Amniotic stem cell (primary cell): ENCODE measurements at regions not wholly inside any gene's neighbourhood (a gene's known extent, or its start where the extent isn't known, plus 50 kb on each side); places are given as distances from the start of the nearest gene placed in this dataset.
"Not testable (repeated sequence)": the region's sequence is repeated elsewhere in the genome, so short reads cannot be mapped to it uniquely, and the experiment has no call there.

Experiments
- DNase-seq: peaks from one replicate; lab custom pipeline; 2025; lab: John Stamatoyannopoulos, UW

DNA sequence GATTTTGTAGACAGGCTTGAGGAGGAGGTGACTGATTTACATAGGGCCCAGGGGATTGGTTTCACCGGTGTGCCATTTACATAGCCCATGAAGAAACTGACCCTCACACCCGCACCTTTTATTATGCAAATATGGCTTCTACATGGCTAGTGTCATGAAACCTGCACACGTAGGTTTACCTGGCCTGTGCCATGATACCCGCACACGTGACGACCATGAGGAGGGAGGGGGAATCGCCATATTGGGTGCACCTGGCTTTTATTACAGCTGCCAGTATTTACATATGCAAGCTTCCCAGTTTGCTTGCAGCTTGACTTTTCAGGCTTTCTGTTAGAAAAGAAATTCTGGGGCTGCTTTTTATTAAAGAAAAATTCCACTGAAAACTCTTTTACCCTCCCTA is 359.7 kb downstream of the ADAM29 start:
- no peak for DNase-seq

GRCh38 chr4:175280153-175280552 is 362.0 kb downstream of the ADAM29 start:
- no peak for DNase-seq

DNA sequence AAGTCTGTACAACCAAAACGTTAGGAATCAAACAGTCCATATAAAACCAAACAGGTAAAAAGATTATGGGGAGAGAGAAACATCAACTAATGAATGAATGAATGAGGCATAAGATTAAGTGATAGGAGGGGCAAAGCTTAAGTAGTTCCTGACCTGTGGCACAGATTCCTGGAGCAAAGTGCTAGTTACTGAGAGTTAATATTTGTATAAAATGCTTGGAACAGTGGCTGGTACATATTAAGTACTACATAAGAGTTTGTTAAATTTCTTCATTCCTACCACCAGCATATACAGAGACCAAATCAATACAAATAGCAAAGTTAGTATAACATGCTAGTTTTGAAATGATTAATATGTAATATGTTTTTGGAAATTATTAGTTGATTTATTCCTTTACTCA is 363.7 kb downstream of the ADAM29 start:
- DNase-seq, result no peak

- DNase-seq, result no peak
These were observed 364.2 kb downstream of the ADAM29 start for GRCh38 chr4:175282407-175282806.

DNA sequence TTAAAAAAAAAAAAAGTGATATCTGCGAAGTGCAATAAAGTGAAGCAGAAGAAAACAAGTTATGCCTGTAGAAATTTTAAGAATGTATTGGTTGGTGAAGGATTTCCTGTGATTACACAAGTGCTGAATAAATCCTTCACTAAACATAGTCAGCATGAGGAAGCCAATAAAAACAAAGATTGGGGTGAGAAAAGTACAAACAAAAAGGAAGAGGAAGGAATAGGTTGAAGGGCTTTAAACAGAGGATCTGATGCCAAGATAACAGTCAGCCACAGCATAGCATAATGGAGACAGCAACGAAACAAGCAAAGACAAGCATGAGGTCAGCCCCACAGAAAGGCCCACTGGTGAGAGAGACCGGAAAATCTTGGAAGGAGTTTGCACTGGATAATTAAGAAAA is 372.2 kb downstream of the ADAM29 start:
- no peak for DNase-seq

DNA sequence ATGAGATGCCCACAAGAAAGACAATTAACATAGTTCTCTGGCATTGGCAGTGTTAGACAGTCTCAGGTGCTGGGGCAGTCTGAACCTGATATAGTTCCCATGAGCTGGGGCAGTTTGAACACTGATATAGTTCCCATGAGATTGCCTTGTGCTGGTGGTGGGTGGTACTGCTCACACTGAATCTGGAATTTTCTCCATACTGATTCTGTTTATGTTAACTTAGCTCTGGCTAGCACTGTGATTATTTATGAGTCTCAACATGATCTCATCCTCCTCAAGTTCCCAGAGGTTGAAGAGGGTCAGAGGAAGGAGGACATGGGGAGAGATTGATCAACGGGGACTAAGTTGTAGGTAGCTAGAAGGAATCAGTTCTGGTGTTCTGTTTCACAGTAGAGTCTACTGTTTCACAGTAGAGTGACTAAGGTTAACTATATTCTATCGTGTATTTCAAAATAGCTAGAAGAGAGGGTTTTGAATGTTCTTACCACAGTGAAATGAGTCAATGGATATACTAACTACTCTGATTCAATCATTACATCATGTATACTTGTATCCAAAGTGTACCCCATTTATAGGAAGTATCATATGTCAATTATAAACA is 379.9 kb downstream of the ADAM29 start:
- no peak for DNase-seq

DNA sequence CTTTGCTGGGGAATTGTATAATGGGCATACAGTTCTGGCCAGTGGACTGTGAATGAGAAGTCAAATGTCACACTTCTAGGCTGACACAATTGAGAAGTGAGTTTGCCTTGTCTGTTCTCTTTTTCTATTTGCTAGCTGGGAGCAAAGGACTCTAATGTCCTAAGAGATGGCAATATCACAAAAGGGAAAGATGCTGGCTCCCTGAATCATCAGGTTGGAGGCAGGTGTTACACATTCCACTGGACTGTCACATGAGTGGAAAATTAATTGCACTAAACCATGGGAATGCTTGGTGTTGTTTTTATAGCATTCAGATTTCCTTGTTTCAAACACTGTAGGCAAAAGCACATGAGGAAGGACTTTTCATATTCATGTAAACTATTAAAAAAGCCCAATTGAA is 388.3 kb downstream of the ADAM29 start:
- no peak for DNase-seq

GRCh38 chr4:175307326-175307725 is 389.2 kb downstream of the ADAM29 start:
- no peak for DNase-seq

DNA sequence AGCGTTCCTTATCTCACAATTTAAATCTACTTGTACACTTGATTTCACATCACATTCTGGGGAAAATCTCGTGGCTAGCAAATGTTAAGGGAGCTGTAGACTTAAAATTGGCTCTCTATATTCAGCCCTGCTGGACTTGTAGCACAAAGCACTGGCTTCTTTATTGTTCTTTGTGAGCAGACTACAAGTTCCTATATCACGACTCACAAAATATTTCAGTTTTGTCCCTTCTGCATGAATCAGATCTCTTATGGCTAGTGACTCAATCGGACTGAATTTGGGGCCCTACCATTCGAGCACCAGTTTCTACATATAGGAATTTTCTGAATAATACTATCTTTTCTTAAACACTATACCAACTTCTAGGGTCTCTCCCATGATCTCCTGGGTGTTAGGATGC is 390.1 kb downstream of the ADAM29 start:
- no peak for DNase-seq

DNA sequence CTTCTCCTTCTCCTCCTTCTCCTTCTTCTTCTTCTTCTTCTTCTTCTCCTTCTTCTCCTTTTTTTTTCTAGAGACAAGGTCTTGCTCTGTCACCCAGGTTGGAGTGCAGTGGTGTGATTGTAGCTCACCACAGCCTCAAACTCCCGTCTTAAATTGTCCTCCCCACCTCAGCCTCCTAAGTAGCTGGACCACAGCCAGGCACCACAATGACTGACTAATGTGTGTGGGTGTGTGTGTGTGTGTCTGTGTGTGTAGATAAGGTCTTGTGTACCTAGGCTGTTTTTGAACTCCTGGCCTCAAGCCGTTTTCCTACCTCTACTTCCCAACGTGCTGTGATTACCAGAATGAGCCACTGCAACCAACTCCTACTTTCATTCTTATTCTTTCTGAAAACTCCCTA is 390.9 kb downstream of the ADAM29 start:
- no peak for DNase-seq

DNA sequence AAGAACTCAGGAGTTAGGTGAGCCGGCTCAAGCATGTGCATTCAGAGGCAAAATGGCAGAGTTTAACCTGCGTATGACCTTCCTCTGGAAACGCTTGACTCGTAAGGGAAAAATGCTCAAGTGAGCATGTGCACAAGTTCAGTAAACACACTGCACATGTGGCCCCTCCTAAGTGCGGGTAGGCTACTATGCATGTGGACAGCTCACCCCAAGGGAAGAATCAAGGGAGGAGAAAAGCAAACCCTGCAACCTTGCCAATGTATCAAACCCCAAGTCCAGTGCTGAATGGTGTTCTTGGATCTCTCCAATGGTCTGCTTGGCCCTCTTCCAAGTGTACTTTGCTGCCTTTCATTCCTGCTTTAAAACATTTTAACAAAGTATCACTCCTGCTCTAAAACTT is 407.1 kb downstream of the ADAM29 start:
- no peak for DNase-seq

GRCh38 chr4:175326796-175327195 is 408.6 kb downstream of the ADAM29 start:
- no peak for DNase-seq

DNA sequence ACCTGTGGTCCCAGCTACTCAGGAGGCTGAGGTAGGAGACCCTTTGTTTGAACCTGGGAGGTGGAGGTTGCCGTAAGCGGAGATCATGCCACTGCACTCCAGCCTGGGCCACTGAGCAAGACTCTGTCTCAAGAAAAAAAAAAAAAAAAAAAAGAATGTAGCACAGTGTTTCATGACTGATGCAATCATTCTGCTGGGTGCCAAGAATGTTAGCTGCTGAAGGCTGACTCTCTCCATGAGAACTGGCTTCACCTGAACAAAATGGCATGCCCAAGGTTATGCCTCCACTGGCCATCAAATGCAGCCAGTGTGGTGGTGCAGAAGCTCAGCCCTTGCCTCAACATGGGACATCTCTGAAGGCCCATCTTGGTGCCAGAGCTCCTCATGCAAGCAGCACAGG is 412.1 kb downstream of the ADAM29 start:
- DNase-seq, result no peak

DNA sequence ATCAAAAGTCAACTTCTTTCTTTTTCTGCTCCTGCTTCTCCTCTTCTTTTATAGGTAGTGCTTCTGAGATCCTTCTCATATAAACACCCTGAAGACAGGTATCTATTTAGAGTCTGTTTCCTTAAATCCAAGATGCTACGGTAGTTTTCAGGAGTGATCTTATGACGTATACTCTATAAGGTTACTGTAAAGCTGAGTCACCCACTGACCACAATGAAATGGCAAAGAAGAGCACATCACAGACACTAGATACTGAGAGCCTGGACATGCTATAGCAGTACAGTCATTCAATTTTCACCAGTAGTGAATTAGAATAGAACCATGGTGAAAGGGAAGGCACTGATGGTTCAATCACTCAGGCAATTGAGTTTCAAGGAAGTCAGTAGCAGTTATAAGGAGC is 412.5 kb downstream of the ADAM29 start:
- DNase-seq, result no peak

GRCh38 chr4:175335331-175335730 is 417.2 kb downstream of the ADAM29 start:
- no peak for DNase-seq

- DNase-seq, result not testable (repeated sequence)
These were observed 418.4 kb downstream of the ADAM29 start for GRCh38 chr4:175336570-175336969.

DNA sequence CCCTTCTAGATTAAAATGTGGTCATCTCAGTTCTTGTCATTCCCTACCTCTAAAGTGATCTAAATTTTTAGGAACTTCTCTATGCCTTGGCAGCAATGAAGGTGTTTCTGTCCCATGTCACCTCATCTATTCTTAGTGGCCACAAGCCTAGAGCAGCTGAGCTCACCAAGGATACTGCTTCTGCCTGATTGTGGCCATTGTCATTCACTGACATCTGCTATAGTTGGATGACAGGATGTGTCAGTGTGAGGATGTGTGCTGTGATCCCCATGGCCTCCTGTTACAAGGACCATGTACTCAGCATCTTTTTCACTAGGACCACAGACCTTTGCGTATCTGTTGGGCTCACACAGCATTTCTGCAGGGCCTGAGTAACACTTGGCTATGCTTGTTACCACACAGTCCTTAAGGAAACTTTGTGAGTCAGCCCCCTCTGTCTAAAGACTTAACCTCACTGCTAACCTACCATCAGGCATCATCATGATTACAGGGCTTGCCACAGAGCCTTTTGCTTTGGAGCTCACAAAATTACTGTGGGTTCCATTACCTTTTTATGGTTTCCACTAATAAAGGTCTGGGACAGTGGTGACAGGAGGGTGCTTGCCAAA is 421.0 kb downstream of the ADAM29 start:
- no peak for DNase-seq

- no peak for DNase-seq
These were observed 423.1 kb downstream of the ADAM29 start for GRCh38 chr4:175341203-175341755.

- no peak for DNase-seq
These were observed 428.2 kb downstream of the ADAM29 start for GRCh38 chr4:175346376-175346775.

- DNase-seq, result no peak
These were observed 432.1 kb downstream of the ADAM29 start for GRCh38 chr4:175350246-175350645.

DNA sequence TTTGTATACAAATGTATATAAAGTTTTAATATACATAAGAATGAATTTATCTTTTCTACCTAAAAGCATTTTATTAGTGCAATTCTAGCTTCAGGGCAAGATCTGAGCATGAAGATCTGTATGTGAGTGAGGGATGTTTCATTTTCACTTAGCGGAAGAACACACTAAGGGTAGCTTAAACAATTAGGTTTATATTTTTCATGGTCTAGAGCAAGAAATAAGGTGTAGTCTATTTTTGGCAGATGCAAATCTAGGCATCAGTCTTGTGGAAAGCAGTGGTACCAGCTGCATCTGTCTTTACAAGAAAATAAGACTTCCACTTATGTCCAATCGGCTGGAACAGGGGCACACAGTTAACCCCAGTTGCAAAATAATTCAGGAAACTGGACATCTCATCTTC is 433.3 kb downstream of the ADAM29 start:
- DNase-seq, result no peak

DNA sequence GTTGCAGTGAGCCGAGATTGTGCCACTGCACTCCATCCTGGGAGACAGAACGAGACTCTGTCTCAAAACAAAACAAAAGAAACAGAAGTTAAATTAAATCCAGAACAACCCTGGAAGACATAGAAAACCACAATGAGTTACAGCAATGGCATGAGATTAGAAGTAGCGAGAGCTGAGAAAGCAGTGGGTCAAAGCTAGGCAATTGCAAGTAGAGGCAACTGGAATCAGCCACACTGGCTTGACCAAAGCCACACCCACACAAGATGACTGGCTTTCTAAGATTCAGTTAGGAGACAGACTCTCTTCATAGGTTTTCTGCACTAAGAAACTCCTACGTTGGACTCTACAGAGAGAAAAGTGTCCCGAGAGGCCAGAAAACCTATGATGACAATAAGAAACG is 443.0 kb downstream of the GPM6A start:
- no peak for DNase-seq

DNA sequence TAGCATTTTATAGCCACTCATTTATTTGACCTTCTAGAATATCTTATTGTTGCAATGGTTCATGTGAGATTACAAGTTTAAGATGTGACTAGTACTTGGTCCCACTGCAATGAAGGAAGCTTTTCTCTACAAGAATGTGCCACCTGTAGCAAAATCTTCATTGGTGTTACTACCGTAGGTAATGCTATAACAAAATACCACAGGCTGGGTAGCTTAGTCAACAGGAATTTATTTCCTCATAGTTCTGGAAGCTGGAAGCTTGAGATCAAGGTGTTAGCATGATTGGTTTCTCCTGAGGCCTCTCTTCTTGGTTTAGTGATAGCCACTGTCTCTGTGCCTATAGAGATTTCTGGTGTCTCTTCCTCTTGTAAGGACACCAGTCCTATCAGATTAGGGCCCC is 441.0 kb downstream of the GPM6A start:
- DNase-seq, result no peak

DNA sequence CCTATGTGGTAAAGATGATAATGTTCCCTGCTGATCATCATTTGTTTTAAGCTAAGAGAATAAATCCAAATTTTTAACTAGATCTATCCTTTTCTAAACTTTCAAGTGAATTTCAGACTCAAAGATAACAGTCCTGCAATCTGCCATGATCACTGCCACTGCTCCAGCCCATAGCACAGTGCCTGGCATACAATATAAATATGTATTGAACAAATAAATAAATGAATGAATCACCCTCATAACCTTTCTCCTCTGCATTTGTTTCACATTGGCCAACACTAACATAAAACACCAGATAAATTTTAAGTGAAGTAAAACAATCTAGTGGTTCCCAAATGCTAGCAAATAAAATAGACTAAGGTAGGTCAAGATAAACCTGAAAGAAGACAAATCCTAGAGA is 439.0 kb downstream of the GPM6A start:
- DNase-seq, result no peak
